CD14-positive monocyte (primary cell): ENCODE measurements at regions not wholly inside any gene's neighbourhood (a gene's known extent, or its start where the extent isn't known, plus 50 kb on each side); places are given as distances from the start of the nearest gene placed in this dataset.

Experiments used
- DNase-seq, 3 donors: peaks; one replicate each; pipeline ENCODE4 v3.0.0-alpha.2; 2011 to 2022
- H2AFZ ChIP-seq: 2 replicates; pipeline ENCODE4 v1.6.0; 2012; ENCODE audit warnings: mild to moderate bottlenecking, low read depth, low read length, inconsistent platforms; ENCODE audit not compliant: insufficient read depth, poor library complexity, severe bottlenecking
- H3K27ac ChIP-seq, 2 donors: 1 replicate in 1 of 2; 2 replicates in 1 of 2; pipeline ENCODE4 v1.5.1; 2012 to 2013; ENCODE audit warnings: low read length in 2 of 2, control low read depth in 1 of 2, inconsistent platforms in 1 of 2, low read depth in 1 of 2, mild to moderate bottlenecking in 1 of 2
- H3K27me3 ChIP-seq, 2 donors: one replicate each; pipeline versions ENCODE4 v1.6.0 to v1.6.1; 2011 to 2013; ENCODE audit warnings: low read length in 2 of 2; ENCODE audit not compliant: control insufficient read depth in 2 of 2, insufficient read depth in 2 of 2
- H3K36me3 ChIP-seq, 2 donors: replicated peaks in 1 of 2; 1 replicate in 1 of 2; 2 replicates in 1 of 2; pipeline versions ENCODE4 v1.5.1 to v1.6.1; 2012 to 2013; ENCODE audit warnings: low read length in 2 of 2, control low read depth in 1 of 2, inconsistent platforms in 1 of 2, mild to moderate bottlenecking in 1 of 2; ENCODE audit not compliant: insufficient read depth in 2 of 2, control insufficient read depth in 1 of 2
- H3K4me1 ChIP-seq, 2 donors: 1 replicate in 1 of 2; 2 replicates in 1 of 2; pipeline versions ENCODE4 v1.5.1 to v1.6.1; 2012 to 2013; ENCODE audit warnings: low read length in 2 of 2, control low read depth in 1 of 2, inconsistent platforms in 1 of 2, mild to moderate bottlenecking in 1 of 2, moderate library complexity in 1 of 2; ENCODE audit not compliant: insufficient read depth in 2 of 2, control insufficient read depth in 1 of 2
- H3K4me2 ChIP-seq: replicated peaks from 2 replicates; pipeline ENCODE3; 2012; ENCODE audit warnings: low read length, moderate library complexity, mild to moderate bottlenecking; ENCODE audit not compliant: poor library complexity, severe bottlenecking; ENCODE audit errors: extremely low read depth
- H3K4me3 ChIP-seq, 3 experiments: fragments of 200-600 bp in 1 of 3; sonication (generic) in 1 of 3; replicated peaks in 1 of 3; 1 replicate in 2 of 3; 2 replicates in 1 of 3; pipeline ENCODE4 v1.5.1; 2011 to 2013; ENCODE audit warnings: low read length in 3 of 3, mild to moderate bottlenecking in 3 of 3, control low read depth in 2 of 3, low read depth in 2 of 3, inconsistent platforms in 1 of 3, moderate library complexity in 1 of 3
- H3K79me2 ChIP-seq: 2 replicates; pipeline ENCODE4 v1.6.0; 2012; ENCODE audit warnings: mild to moderate bottlenecking, control low read depth, inconsistent platforms, low read length, moderate library complexity; ENCODE audit not compliant: insufficient read depth
- H3K9ac ChIP-seq: 2 replicates; pipeline ENCODE4 v1.6.0; 2017; ENCODE audit warnings: low read length, mild to moderate bottlenecking; ENCODE audit not compliant: insufficient read depth, poor library complexity, severe bottlenecking
- H3K9me3 ChIP-seq, 2 donors: replicated peaks in 1 of 2; 1 replicate in 1 of 2; 2 replicates in 1 of 2; pipeline versions ENCODE4 v1.5.1 to v1.6.1; 2012 to 2013; ENCODE audit warnings: low read length in 2 of 2, control low read depth in 1 of 2; ENCODE audit not compliant: control insufficient read depth in 1 of 2, insufficient read depth in 1 of 2
- H4K20me1 ChIP-seq: 2 replicates; pipeline ENCODE4 v1.6.0; 2012; ENCODE audit warnings: mild to moderate bottlenecking, low read length, control low read depth, moderate library complexity; ENCODE audit not compliant: insufficient read depth
- H3K27ac Mint-ChIP-seq, 7 donors: one replicate each; pipeline ENCODE4 v1.8.0; 2020; ENCODE audit warnings: mild to moderate bottlenecking in 7 of 7, mixed read lengths in 7 of 7, moderate library complexity in 6 of 7, inconsistent platforms in 2 of 7
- H3K27me3 Mint-ChIP-seq, 3 donors: one replicate each; pipeline ENCODE4 v1.8.0; 2021 to 2022; ENCODE audit warnings: low read depth in 3 of 3, mild to moderate bottlenecking in 3 of 3, mixed read lengths in 3 of 3, moderate library complexity in 3 of 3, inconsistent platforms in 1 of 3
- H3K36me3 Mint-ChIP-seq, 2 donors: one replicate each; pipeline ENCODE4 v1.8.0; 2020; ENCODE audit warnings: mixed read lengths in 2 of 2, inconsistent platforms in 1 of 2, mild to moderate bottlenecking in 1 of 2
- H3K4me1 Mint-ChIP-seq: one replicate; pipeline ENCODE4 v1.8.0; 2020; ENCODE audit warnings: mild to moderate bottlenecking, mixed read lengths
- H3K4me3 Mint-ChIP-seq, 2 donors: one replicate each; pipeline ENCODE4 v1.8.0; 2020; ENCODE audit warnings: mild to moderate bottlenecking in 2 of 2, mixed read lengths in 2 of 2, moderate library complexity in 1 of 2
- H3K9me3 Mint-ChIP-seq, 7 donors: one replicate each; pipeline ENCODE4 v1.8.0; 2020 to 2022; ENCODE audit warnings: mixed read lengths in 7 of 7, mild to moderate bottlenecking in 6 of 7, moderate library complexity in 6 of 7, inconsistent platforms in 2 of 7
- WGBS: methylation state at CpG from one replicate; pipeline ENCODE4 v1.1.5; 2013; ENCODE audit warnings: missing lambda C conversion rate; ENCODE audit not compliant: insufficient coverage; 5-methylcytosine and 5-hydroxymethylcytosine counted together
- intact Hi-C, 2 donors: fragments of 100-400 bp; cut with micrococcal nuclease; formaldehyde crosslinking; loops; one replicate each; pipeline versions ENCODE4 v1.15.0 to v1.15.1; 2023
- TF ChIP-seq, protein P1 (sequence below): fragments of 200-600 bp; IDR thresholded peaks from one replicate; pipeline ENCODE4 v1.8.0; 2022; ENCODE audit warnings: antibody characterized with exemption, mild to moderate bottlenecking

DNA sequence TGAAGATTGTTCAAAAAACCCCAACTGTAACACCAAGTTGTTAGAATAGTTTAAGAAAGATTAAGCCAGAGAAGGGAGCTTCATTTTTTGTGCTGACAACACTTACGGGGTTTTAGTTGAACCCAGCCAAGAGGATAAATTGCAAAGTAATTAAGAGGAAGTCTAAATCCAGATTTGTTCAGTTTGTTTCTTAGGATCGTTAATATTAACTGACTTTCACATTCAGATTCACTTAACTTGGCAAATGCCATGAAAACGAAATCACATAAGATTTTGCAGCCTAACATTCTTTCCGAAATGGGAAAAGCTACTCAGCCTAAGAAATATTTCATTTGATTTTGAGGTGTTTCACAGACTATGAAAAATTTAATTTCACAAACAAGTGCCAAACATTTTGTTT is 511.3 kb downstream of the TRIML1 start:
- Histone ChIP-seq H3K79me2 (no peaks in the 10 kb centered on the region), H2AFZ (no peak overlapping the region), H3K27ac (no peak overlapping the region), H3K4me2 (no peak overlapping the region), H3K4me1 (no peaks in the 10 kb centered on the region), H3K36me3 (no peaks in the 10 kb centered on the region), H3K4me3 (no peak overlapping the region), H3K27me3 (no peaks in the 10 kb centered on the region), H3K9ac (no peak overlapping the region), H3K9me3 (peaks cover 0 to 2% of the 10 kb centered on the region in 2 donors), H4K20me1 (no peaks in the 10 kb centered on the region)
- Mint-ChIP-seq H3K27me3 (peaks cover 0 to 1% (median 0%) of the 10 kb centered on the region in 3 donors), H3K4me3 (no peak overlapping the region), H3K36me3 (no peaks in the 10 kb centered on the region), H3K4me1 (no peaks in the 10 kb centered on the region), H3K27ac (no peak overlapping the region), H3K9me3 (peaks cover 0 to 6% (median 2%) of the 10 kb centered on the region in 7 donors)
- intact Hi-C loops: no loop called here
- WGBS: no CpG with 5 or more reads among the region's 4 CpGs
- TF ChIP-seq, protein P1, sequence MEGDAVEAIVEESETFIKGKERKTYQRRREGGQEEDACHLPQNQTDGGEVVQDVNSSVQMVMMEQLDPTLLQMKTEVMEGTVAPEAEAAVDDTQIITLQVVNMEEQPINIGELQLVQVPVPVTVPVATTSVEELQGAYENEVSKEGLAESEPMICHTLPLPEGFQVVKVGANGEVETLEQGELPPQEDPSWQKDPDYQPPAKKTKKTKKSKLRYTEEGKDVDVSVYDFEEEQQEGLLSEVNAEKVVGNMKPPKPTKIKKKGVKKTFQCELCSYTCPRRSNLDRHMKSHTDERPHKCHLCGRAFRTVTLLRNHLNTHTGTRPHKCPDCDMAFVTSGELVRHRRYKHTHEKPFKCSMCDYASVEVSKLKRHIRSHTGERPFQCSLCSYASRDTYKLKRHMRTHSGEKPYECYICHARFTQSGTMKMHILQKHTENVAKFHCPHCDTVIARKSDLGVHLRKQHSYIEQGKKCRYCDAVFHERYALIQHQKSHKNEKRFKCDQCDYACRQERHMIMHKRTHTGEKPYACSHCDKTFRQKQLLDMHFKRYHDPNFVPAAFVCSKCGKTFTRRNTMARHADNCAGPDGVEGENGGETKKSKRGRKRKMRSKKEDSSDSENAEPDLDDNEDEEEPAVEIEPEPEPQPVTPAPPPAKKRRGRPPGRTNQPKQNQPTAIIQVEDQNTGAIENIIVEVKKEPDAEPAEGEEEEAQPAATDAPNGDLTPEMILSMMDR: no peak
- no peak for DNase-seq

GRCh38 chr4:188657365-188657764 is 518.1 kb downstream of the TRIML1 start:
- no peaks in the 10 kb centered on the region for H4K20me1 ChIP-seq
- H3K4me2 ChIP-seq: no peak overlapping the region
- no peaks in the 10 kb centered on the region for H3K4me1 Mint-ChIP-seq
- H3K4me3 ChIP-seq: no peak overlapping the region
- H3K27me3 Mint-ChIP-seq: peaks cover 0 to 1% (median 0%) of the 10 kb centered on the region in 3 donors
- 75% methylated on average over 1 of the region's 5 CpGs for WGBS
- no peak overlapping the region for H3K4me3 Mint-ChIP-seq
- intact Hi-C loops: no loop called here
- no peak for DNase-seq
- H3K36me3 Mint-ChIP-seq: no peaks in the 10 kb centered on the region
- H3K9ac ChIP-seq: no peak overlapping the region
- no peaks in the 10 kb centered on the region for H3K36me3 ChIP-seq
- H3K9me3 Mint-ChIP-seq: peaks cover 7 to 29% (median 18%) of the 10 kb centered on the region in 7 donors
- no peak overlapping the region for H2AFZ ChIP-seq
- no peaks in the 10 kb centered on the region for H3K4me1 ChIP-seq
- no peak overlapping the region for H3K27ac Mint-ChIP-seq
- no peaks in the 10 kb centered on the region for H3K27me3 ChIP-seq
- no peaks in the 10 kb centered on the region for H3K79me2 ChIP-seq
- TF ChIP-seq, protein P1: no peak
- H3K27ac ChIP-seq: no peak overlapping the region
- peaks cover 25 to 30% of the 10 kb centered on the region in 2 donors for H3K9me3 ChIP-seq
